Bronchial epithelial cell (primary cell): ENCODE measurements at regions not wholly inside any gene's neighbourhood (a gene's known extent, or its start where the extent isn't known, plus 50 kb on each side); places are given as distances from the start of the nearest gene placed in this dataset.

Experiments
- DNase-seq: peaks from one replicate; pipeline ENCODE4 v3.0.0-alpha.2; 2010; ENCODE audit warnings: low read depth
- FAIRE-seq: peaks from 2 replicates; lab custom pipeline; 2011; peaks lifted over from hg19 to GRCh38; lab: Jason Lieb, UNC
- H3K27me3 ChIP-seq: 2 replicates; pipeline ENCODE4 v1.5.1; 2011; ENCODE audit warnings: low read length; ENCODE audit not compliant: control insufficient read depth, insufficient read depth
- H3K36me3 ChIP-seq: 2 replicates; pipeline ENCODE4 v1.5.1; 2011; ENCODE audit warnings: low read length; ENCODE audit not compliant: control insufficient read depth, insufficient read depth
- H3K4me3 ChIP-seq: 2 replicates; pipeline ENCODE4 v1.5.1; 2011; ENCODE audit warnings: mild to moderate bottlenecking, low read depth, low read length, control low read depth
- TF ChIP-seq, protein P1 (sequence below): IDR thresholded peaks from 2 replicates; pipeline ENCODE4 v1.5.1; 2011; ENCODE audit warnings: mild to moderate bottlenecking, moderate library complexity, low read length, control low read depth, inconsistent platforms; ENCODE audit not compliant: insufficient read depth, severe bottlenecking

DNA sequence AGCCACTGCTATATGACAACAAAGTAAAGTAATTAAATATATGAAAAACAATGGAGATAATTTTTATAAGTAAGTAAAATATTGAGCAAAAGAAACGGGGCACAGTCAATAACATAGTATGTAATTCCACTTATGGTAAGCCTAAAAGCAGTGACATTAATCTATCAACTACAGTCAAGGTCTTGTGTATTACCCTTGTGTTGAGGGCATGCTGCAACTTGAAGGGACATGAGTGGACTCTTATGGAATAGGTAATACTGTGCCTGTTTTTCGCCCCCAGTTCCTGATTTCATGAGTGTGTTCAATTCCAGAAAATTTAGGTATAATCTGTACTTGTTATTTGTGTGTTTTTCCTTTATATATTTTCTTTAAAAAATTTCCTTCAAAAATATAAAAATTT is 201.3 kb upstream of the SLITRK6 start:
- FAIRE-seq (no peak), DNase-seq (peak; percentile 82)
- TF ChIP-seq, protein P1, sequence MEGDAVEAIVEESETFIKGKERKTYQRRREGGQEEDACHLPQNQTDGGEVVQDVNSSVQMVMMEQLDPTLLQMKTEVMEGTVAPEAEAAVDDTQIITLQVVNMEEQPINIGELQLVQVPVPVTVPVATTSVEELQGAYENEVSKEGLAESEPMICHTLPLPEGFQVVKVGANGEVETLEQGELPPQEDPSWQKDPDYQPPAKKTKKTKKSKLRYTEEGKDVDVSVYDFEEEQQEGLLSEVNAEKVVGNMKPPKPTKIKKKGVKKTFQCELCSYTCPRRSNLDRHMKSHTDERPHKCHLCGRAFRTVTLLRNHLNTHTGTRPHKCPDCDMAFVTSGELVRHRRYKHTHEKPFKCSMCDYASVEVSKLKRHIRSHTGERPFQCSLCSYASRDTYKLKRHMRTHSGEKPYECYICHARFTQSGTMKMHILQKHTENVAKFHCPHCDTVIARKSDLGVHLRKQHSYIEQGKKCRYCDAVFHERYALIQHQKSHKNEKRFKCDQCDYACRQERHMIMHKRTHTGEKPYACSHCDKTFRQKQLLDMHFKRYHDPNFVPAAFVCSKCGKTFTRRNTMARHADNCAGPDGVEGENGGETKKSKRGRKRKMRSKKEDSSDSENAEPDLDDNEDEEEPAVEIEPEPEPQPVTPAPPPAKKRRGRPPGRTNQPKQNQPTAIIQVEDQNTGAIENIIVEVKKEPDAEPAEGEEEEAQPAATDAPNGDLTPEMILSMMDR, result no peak
- Histone ChIP-seq H3K4me3 (no peak overlapping the region), H3K27me3 (no peaks in the 10 kb centered on the region), H3K36me3 (no peaks in the 10 kb centered on the region)

DNA sequence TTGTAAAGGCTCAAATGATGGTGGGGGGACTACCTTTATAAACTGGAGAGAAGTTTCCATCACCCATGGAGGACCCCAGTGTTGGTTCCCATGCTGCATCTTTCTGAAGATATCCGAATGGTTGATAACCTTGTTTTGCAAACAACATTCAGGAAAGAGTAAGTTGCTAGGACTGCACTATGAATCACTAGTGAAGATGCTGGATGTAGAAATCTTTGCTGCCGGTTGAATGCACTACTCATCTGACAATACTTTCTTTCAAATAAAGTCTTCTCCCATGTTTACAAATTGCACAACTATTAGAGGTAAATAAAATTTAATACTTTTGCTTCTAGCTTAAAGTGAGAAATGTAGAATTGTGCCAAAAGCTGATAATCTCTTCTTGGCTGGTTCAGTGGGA is 198.4 kb upstream of the SLITRK6 start:
- DNase-seq, result peak; percentile 71
- Histone ChIP-seq H3K4me3 (no peak overlapping the region), H3K27me3 (no peaks in the 10 kb centered on the region), H3K36me3 (no peaks in the 10 kb centered on the region)
- TF ChIP-seq, protein P1, result no peak
- FAIRE-seq, result peak; percentile 76

DNA sequence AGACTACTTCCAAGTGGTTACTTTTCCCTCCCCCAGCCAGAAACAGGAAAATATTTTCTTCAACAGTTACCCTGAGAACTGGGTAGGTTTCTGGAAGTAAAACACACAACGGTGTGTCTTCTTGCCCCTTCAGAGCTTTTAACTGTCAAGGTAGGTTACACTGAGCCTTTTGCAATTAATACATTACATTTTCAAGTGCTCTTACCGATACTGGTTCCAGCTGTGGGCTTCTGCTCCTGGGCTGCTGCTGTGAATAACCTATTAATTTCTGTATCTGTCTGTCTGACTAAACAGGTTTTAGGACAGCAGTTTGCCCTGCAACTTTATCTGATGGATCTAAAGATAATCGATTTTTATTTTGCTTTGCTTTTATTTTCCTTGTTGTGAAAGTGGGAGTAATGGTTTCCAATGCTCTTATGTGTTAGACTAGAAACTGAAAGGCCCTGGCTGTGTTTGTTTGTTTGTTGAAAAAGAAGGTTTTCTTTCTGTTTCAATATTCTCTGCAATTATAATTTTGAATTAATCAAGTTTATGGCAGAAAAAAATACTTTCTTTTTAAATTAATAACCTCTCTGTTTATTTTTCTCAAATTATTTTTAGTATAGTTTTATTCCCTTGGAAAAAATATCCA is 196.7 kb upstream of the SLITRK6 start:
- FAIRE-seq, result no peak
- TF ChIP-seq, protein P1, result no peak
- Histone ChIP-seq H3K27me3 (no peaks in the 10 kb centered on the region), H3K4me3 (no peak overlapping the region), H3K36me3 (no peaks in the 10 kb centered on the region)
- DNase-seq, result no peak

DNA sequence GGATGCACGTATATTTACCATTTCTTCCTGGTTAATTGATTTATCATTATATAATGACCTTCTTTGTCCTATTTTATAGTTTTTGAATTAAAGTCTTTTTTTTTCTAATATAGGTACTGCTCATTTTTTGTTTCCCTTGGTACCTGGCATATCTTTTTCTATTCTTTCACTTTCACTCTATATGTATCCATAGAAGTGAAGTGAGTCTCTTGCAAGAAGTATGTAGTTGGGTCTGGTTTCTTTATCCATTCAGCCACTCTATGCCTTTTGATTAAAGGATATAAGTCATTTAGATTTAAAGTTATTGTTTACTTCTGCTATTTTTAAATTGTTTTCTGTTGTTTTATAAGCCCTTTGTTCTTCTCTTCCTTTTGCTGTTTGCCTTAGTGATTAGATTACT is 194.3 kb upstream of the SLITRK6 start:
- no peaks in the 10 kb centered on the region for H3K36me3 ChIP-seq
- TF ChIP-seq, protein P1, result no peak
- FAIRE-seq (no peak), DNase-seq (no peak)
- no peaks in the 10 kb centered on the region for H3K27me3 ChIP-seq
- H3K4me3 ChIP-seq, result no peak overlapping the region

DNA sequence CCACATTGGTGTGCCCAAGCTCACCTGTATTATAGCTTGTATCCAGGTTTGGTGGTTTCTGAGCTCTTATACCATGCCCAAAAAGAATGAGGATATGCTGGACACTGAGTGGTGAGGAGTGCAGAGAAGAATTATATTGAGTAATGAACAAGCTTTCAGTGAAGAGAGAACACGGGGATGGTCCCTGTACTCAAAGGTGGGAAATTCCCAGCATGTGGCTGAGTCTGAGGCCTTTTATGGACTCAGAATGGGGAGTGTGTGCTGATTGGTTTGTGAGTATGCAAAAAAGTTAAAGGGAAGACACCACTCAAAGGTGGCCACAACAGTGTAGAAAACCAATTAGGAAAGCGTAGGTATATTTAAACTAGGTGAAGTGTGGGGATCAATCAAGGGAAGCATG is 191.2 kb upstream of the SLITRK6 start:
- Histone ChIP-seq H3K4me3 (no peak overlapping the region), H3K36me3 (no peaks in the 10 kb centered on the region), H3K27me3 (no peaks in the 10 kb centered on the region)
- no peak for DNase-seq
- TF ChIP-seq, protein P1, result no peak
- no peak for FAIRE-seq

DNA sequence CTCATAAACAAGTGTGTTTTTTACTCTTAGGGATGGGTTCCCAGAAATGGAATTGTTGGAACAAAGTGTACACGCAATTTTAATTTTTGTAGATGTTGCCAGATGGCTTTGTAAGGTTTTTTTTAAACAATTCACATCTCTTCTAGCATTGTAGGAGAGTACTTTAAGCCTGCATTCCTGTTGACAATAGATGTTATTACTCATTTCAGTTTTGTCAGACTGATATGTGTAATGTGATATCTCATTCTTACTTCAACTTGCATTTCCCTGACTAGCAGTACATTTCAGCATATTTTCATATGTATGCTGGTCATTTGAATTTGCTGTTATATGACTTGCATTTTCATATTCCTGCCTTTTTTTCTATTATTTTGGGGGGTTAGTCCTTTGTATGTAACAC is 186.6 kb upstream of the SLITRK6 start:
- Histone ChIP-seq H3K36me3 (no peaks in the 10 kb centered on the region), H3K27me3 (no peaks in the 10 kb centered on the region), H3K4me3 (no peak overlapping the region)
- DNase-seq, result peak; percentile 81
- TF ChIP-seq, protein P1, result no peak
- FAIRE-seq, result no peak
